Mesenchymal stem cell (in vitro differentiated cells and primary cell): ENCODE measurements at regions not wholly inside any gene's neighbourhood (a gene's known extent, or its start where the extent isn't known, plus 50 kb on each side); places are given as distances from the start of the nearest gene placed in this dataset.

Source experiments
- DNase-seq: peaks from one replicate; pipeline ENCODE4 v3.0.0-alpha.2; 2013
- H2AFZ ChIP-seq: one replicate; pipeline ENCODE4 v1.6.1; 2013; ENCODE audit warnings: low read depth, mild to moderate bottlenecking, control low read depth, inconsistent platforms, low read length, moderate library complexity
- H2AK5ac ChIP-seq: 2 replicates; pipeline ENCODE4 v1.6.1; 2013; ENCODE audit warnings: low read length, moderate library complexity, mild to moderate bottlenecking, inconsistent platforms; ENCODE audit not compliant: severe bottlenecking
- H2BK120ac ChIP-seq: one replicate; pipeline ENCODE4 v1.6.1; 2013; ENCODE audit warnings: low read depth, mild to moderate bottlenecking, inconsistent platforms, low read length, moderate library complexity
- H2BK12ac ChIP-seq, 2 experiments: one replicate each; pipeline ENCODE4 v1.6.1; 2013; ENCODE audit warnings: inconsistent platforms in 2 of 2, low read length in 2 of 2, mild to moderate bottlenecking in 2 of 2, moderate library complexity in 2 of 2, control low read depth in 1 of 2
- H2BK15ac ChIP-seq: one replicate; pipeline ENCODE4 v1.6.1; 2013; ENCODE audit warnings: mild to moderate bottlenecking, low read depth, inconsistent platforms; ENCODE audit not compliant: poor library complexity, severe bottlenecking
- H2BK5ac ChIP-seq: 2 replicates; pipeline ENCODE4 v1.6.1; 2013; ENCODE audit warnings: low read depth, mild to moderate bottlenecking, low read length, control low read depth, inconsistent platforms; ENCODE audit not compliant: poor library complexity, severe bottlenecking
- H3K14ac ChIP-seq, 2 experiments: one replicate each; pipeline ENCODE4 v1.6.1; 2013; ENCODE audit warnings: inconsistent platforms in 2 of 2, low read length in 2 of 2, control low read depth in 1 of 2, mild to moderate bottlenecking in 1 of 2, moderate library complexity in 1 of 2
- H3K18ac ChIP-seq, 2 experiments: one replicate each; pipeline ENCODE4 v1.6.1; 2013; ENCODE audit warnings: inconsistent platforms in 2 of 2, low read length in 2 of 2, control low read depth in 1 of 2, low read depth in 1 of 2, mild to moderate bottlenecking in 1 of 2
- H3K23ac ChIP-seq, 2 experiments: one replicate each; pipeline ENCODE4 v1.6.1; 2013; ENCODE audit warnings: inconsistent platforms in 2 of 2, low read length in 2 of 2, mild to moderate bottlenecking in 2 of 2, moderate library complexity in 2 of 2, control low read depth in 1 of 2
- H3K27ac ChIP-seq: 2 replicates; pipeline ENCODE4 v1.5.1; 2013; ENCODE audit warnings: mild to moderate bottlenecking, moderate library complexity, low read length, control low read depth, inconsistent platforms; ENCODE audit not compliant: poor library complexity, severe bottlenecking
- H3K27me3 ChIP-seq, 2 experiments: 2 replicates each; pipeline versions ENCODE4 v1.6.1 to v1.7.0; 2013; ENCODE audit warnings: low read length in 2 of 2, mild to moderate bottlenecking in 2 of 2, moderate library complexity in 2 of 2, control low read depth in 1 of 2, inconsistent platforms in 1 of 2; ENCODE audit not compliant: control insufficient read depth in 1 of 2, insufficient read depth in 1 of 2
- H3K36me3 ChIP-seq, 2 experiments: 2 replicates each; pipeline versions ENCODE4 v1.6.1 to v1.7.0; 2013; ENCODE audit warnings: low read length in 2 of 2, control low read depth in 1 of 2, inconsistent platforms in 1 of 2, low read depth in 1 of 2, mild to moderate bottlenecking in 1 of 2; ENCODE audit not compliant: insufficient read depth in 2 of 2, control insufficient read depth in 1 of 2
- H3K4ac ChIP-seq, 2 experiments: one replicate each; pipeline ENCODE4 v1.6.1; 2013; ENCODE audit warnings: inconsistent platforms in 2 of 2, low read length in 2 of 2, mild to moderate bottlenecking in 2 of 2, moderate library complexity in 2 of 2, control low read depth in 1 of 2, low read depth in 1 of 2
- H3K4me1 ChIP-seq: 2 replicates; pipeline ENCODE4 v1.6.1; 2013; ENCODE audit warnings: low read depth, low read length, control low read depth; ENCODE audit not compliant: control insufficient read depth, insufficient read depth
- H3K4me2 ChIP-seq: 2 replicates; pipeline ENCODE4 v1.6.1; 2013; ENCODE audit warnings: low read length, mild to moderate bottlenecking, inconsistent platforms; ENCODE audit not compliant: poor library complexity, severe bottlenecking
- H3K4me3 ChIP-seq, 2 experiments: 2 replicates each; pipeline versions ENCODE4 v1.5.1 to v1.7.0; 2013; ENCODE audit warnings: low read length in 2 of 2, mild to moderate bottlenecking in 2 of 2, control low read depth in 1 of 2, low read depth in 1 of 2; ENCODE audit not compliant: insufficient read depth in 1 of 2
- H3K79me1 ChIP-seq: replicated peaks from 2 replicates; pipeline ENCODE4 v1.6.1; 2013; ENCODE audit warnings: mild to moderate bottlenecking, control low read depth, low read length, inconsistent platforms; ENCODE audit not compliant: poor library complexity, severe bottlenecking
- H3K9ac ChIP-seq: 2 replicates; pipeline ENCODE4 v1.7.0; 2013; ENCODE audit warnings: mild to moderate bottlenecking, low read length, moderate library complexity
- H3K9me3 ChIP-seq: 2 replicates; pipeline ENCODE4 v1.7.0; 2013; ENCODE audit warnings: mild to moderate bottlenecking, low read length; ENCODE audit not compliant: control insufficient read depth
- H4K8ac ChIP-seq: one replicate; pipeline ENCODE4 v1.6.1; 2013; ENCODE audit warnings: inconsistent platforms, mild to moderate bottlenecking, low read length, moderate library complexity
- H4K91ac ChIP-seq: one replicate; pipeline ENCODE4 v1.6.1; 2013; ENCODE audit warnings: mild to moderate bottlenecking, low read length, inconsistent platforms
- WGBS: methylation state at CpG from one replicate; pipeline ENCODE4 v1.1.7; 2013; ENCODE audit warnings: mixed read lengths; 5-methylcytosine and 5-hydroxymethylcytosine counted together

DNA sequence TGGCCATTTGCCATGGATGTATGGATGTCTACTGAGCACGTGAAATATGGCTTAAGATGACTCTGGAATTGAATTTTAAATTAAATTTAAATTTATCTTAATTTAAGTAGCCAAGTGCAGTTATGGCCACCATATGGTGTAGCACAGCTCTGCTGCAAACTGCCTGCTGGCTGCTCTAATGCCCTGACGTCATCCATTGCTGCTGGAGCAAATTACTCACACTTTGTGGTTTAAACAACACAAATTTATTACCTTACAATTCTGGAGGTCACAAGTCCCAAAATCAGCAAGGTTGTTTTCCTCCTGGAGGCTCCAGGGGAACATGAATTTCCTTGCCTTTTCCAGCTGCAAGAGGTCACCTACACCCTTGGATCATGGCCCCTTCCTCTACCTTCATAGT lies 679.3 kb upstream of the EEF2KMT start:
- Histone ChIP-seq H3K9ac (no peak overlapping the region), H2BK15ac (no peak overlapping the region), H2AK5ac (no peak overlapping the region), H3K4me2 (no peak overlapping the region), H3K27ac (no peak overlapping the region), H3K36me3 (no peaks in the 10 kb centered on the region), H3K14ac (no peak overlapping the region), H4K8ac (no peak overlapping the region), H3K4ac (no peak overlapping the region), H2BK5ac (no peak overlapping the region), H3K23ac (no peak overlapping the region), H3K9me3 (peaks cover 4% of the 10 kb centered on the region), H2BK120ac (no peak overlapping the region), H2AFZ (no peak overlapping the region), H4K91ac (no peak overlapping the region), H3K4me1 (no peaks in the 10 kb centered on the region), H3K18ac (no peak overlapping the region), H3K4me3 (no peak overlapping the region), H3K79me1 (no peaks in the 10 kb centered on the region), H2BK12ac (no peak overlapping the region), H3K27me3 (no peaks in the 10 kb centered on the region)
- 30% methylated on average over 1 of the region's 2 CpGs for WGBS
- no peak for DNase-seq

GRCh38 chr16:5775916-5776315 lies 678.3 kb upstream of the EEF2KMT start:
- 64% methylated on average over 5 of the region's 5 CpGs for WGBS
- Histone ChIP-seq H3K27ac (no peak overlapping the region), H3K14ac (no peak overlapping the region), H3K4me2 (no peak overlapping the region), H2BK12ac (no peak overlapping the region), H3K9ac (no peak overlapping the region), H4K91ac (no peak overlapping the region), H3K4ac (no peak overlapping the region), H3K18ac (no peak overlapping the region), H2BK15ac (no peak overlapping the region), H3K23ac (no peak overlapping the region), H3K36me3 (no peaks in the 10 kb centered on the region), H2BK120ac (no peak overlapping the region), H2AK5ac (no peak overlapping the region), H3K4me1 (no peaks in the 10 kb centered on the region), H3K9me3 (peaks cover 4% of the 10 kb centered on the region), H3K79me1 (no peaks in the 10 kb centered on the region), H2AFZ (no peak overlapping the region), H4K8ac (no peak overlapping the region), H2BK5ac (no peak overlapping the region), H3K4me3 (no peak overlapping the region), H3K27me3 (no peaks in the 10 kb centered on the region)
- DNase-seq: no peak

DNA sequence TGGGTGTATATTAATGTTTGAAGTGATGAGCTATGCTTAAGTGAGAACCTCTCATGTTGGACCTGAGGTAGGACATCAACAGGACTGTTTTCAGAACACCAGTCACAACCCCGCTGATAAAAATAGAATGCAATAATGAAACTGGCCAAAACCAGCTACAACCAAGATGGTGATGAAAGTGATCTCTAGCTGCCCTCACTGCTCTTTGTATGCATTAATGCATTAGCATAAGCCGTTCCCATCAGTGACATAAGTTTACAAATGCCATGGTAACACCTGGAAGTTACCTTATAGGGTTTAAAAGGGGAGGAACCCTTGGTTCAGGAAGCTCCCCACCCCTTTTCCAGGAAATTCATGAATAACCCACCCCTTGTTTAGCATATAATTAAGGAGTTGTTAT lies 672.5 kb upstream of the EEF2KMT start:
- Histone ChIP-seq H3K4ac (no peak overlapping the region), H3K79me1 (no peaks in the 10 kb centered on the region), H3K14ac (no peak overlapping the region), H2BK15ac (no peak overlapping the region), H3K18ac (no peak overlapping the region), H3K27me3 (no peaks in the 10 kb centered on the region), H3K4me3 (no peak overlapping the region), H2AK5ac (no peak overlapping the region), H3K9me3 (peaks cover 4% of the 10 kb centered on the region), H2BK5ac (no peak overlapping the region), H2AFZ (no peak overlapping the region), H3K4me1 (no peaks in the 10 kb centered on the region), H3K9ac (no peak overlapping the region), H3K36me3 (no peaks in the 10 kb centered on the region), H2BK120ac (no peak overlapping the region), H4K8ac (no peak overlapping the region), H3K23ac (no peak overlapping the region), H4K91ac (no peak overlapping the region), H3K27ac (no peak overlapping the region), H2BK12ac (no peak overlapping the region), H3K4me2 (no peak overlapping the region)
- no peak for DNase-seq
- 88% methylated on average over 1 of the region's 2 CpGs for WGBS

GRCh38 chr16:5769513-5769912 lies 671.9 kb upstream of the EEF2KMT start:
- Histone ChIP-seq H3K9me3 (peaks cover 4% of the 10 kb centered on the region), H4K91ac (no peak overlapping the region), H3K36me3 (no peaks in the 10 kb centered on the region), H2BK12ac (no peak overlapping the region), H3K4me1 (no peaks in the 10 kb centered on the region), H3K4me2 (no peak overlapping the region), H3K9ac (no peak overlapping the region), H3K79me1 (no peaks in the 10 kb centered on the region), H2BK120ac (no peak overlapping the region), H2AK5ac (no peak overlapping the region), H3K27ac (no peak overlapping the region), H4K8ac (no peak overlapping the region), H2AFZ (no peak overlapping the region), H3K23ac (no peak overlapping the region), H3K27me3 (no peaks in the 10 kb centered on the region), H3K14ac (no peak overlapping the region), H3K4ac (no peak overlapping the region), H3K18ac (no peak overlapping the region), H2BK15ac (no peak overlapping the region), H2BK5ac (no peak overlapping the region), H3K4me3 (no peak overlapping the region)
- 61% methylated on average over 5 of the region's 5 CpGs for WGBS
- no peak for DNase-seq
